Adrenal gland (tissue), 9 donors: ENCODE measurements at regions not wholly inside any gene's neighbourhood (a gene's known extent, or its start where the extent isn't known, plus 50 kb on each side); places are given as distances from the start of the nearest gene placed in this dataset.

Source experiments
- DNase-seq, 7 donors: peaks; one replicate each; pipeline ENCODE4 v3.0.0-alpha.2; 2019 to 2020
- H3K27ac ChIP-seq, 5 donors: fragments of 200-600 bp; sonication (generic) in 4 of 5; 1 replicate in 3 of 5; 2 replicates in 2 of 5; pipeline versions ENCODE4 v1.5.1 to v1.8.0; 2016 to 2020; ENCODE audit warnings: mild to moderate bottlenecking in 1 of 5
- H3K27me3 ChIP-seq: fragments of 200-600 bp; 2 replicates; pipeline ENCODE4 v1.8.0; 2021
- H3K36me3 ChIP-seq, 2 donors: fragments of 200-600 bp; replicated peaks in 1 of 2; 1 replicate in 1 of 2; 2 replicates in 1 of 2; pipeline versions ENCODE4 v1.5.1 to v1.8.0; 2018 to 2022
- H3K4me1 ChIP-seq, 2 donors: fragments of 200-600 bp; replicated peaks in 1 of 2; 1 replicate in 1 of 2; 2 replicates in 1 of 2; pipeline versions ENCODE4 v1.5.1 to v1.8.0; 2018 to 2021
- H3K4me3 ChIP-seq, 4 donors: fragments of 200-600 bp; sonication (generic) in 3 of 4; one replicate each; pipeline ENCODE4 v1.5.1; 2016 to 2018
- H3K9me3 ChIP-seq, 3 donors: fragments of 200-600 bp; sonication (generic) in 1 of 3; replicated peaks in 1 of 3; 1 replicate in 2 of 3; 2 replicates in 1 of 3; pipeline versions ENCODE4 v1.5.1 to v1.8.0; 2016 to 2021
- POLR2A ChIP-seq, 2 donors: fragments of 450-650 bp; IDR thresholded peaks; one replicate each; pipeline ENCODE4 v1.6.1; 2017; ENCODE audit warnings: antibody characterized with exemption in 2 of 2, mild to moderate bottlenecking in 2 of 2, moderate library complexity in 1 of 2
- WGBS, 4 donors: extraction: QIAGEN DNeasy Blood & Tissue Kit in 2 of 4; methylation state at CpG; one replicate each; pipeline versions ENCODE4 v1.1.5 to v1.1.7; 2013 to 2017; 5-methylcytosine and 5-hydroxymethylcytosine counted together
- intact Hi-C, 2 donors: fragments of 100-400 bp; cut with DNase I; formaldehyde crosslinking; loops; one replicate each; pipeline versions ENCODE4 v1.14.1 to v1.15.0; 2022 to 2023
- TF ChIP-seq, protein P1 (sequence below), 6 experiments: fragments of 450-650 bp in 4 of 6; fragments of 200-600 bp in 2 of 6; sonication (generic) in 1 of 6; IDR thresholded peaks; 1 replicate in 5 of 6; 2 replicates in 1 of 6; pipeline versions ENCODE4 v1.5.1 to v1.8.0; 2016 to 2021; ENCODE audit warnings: antibody characterized with exemption in 6 of 6, mild to moderate bottlenecking in 2 of 6, moderate library complexity in 1 of 6
- donor health status: healthy with polysubstance abuse.
- donor health status: Bipolar disorder and iron deficiency.
- donor health status: DM: yes; HTN: yes; CAD: no.
- donor health status: DM: no; HTN: no; CAD: no.
- donor health status: DM: no; HTN: no; CAD: no.

DNA sequence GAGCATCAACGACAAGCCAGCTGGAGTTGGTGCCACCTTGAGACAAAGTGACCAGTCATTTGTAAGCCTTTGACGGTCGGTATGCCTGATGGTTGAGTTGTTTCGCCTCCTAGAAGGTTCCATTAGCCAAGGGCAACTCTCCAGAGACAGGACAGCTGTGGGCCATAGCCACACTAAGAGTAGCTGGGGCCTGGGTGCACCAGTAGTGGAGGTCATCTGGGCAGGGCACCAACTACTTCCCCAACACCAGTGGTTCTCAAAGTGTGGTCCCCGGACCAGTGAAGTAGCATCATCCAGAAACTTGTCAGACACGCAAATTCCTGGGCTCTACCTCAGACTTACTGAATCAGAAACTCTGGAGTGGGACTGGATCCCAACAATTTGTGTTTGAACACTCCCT lies 217.5 kb upstream of the TAS2R1 start:
- intact Hi-C loops = no loop called here
- no peak for TF ChIP-seq POLR2A (IDR thresholded peaks at IDR 0.05)
- TF ChIP-seq, protein P1, sequence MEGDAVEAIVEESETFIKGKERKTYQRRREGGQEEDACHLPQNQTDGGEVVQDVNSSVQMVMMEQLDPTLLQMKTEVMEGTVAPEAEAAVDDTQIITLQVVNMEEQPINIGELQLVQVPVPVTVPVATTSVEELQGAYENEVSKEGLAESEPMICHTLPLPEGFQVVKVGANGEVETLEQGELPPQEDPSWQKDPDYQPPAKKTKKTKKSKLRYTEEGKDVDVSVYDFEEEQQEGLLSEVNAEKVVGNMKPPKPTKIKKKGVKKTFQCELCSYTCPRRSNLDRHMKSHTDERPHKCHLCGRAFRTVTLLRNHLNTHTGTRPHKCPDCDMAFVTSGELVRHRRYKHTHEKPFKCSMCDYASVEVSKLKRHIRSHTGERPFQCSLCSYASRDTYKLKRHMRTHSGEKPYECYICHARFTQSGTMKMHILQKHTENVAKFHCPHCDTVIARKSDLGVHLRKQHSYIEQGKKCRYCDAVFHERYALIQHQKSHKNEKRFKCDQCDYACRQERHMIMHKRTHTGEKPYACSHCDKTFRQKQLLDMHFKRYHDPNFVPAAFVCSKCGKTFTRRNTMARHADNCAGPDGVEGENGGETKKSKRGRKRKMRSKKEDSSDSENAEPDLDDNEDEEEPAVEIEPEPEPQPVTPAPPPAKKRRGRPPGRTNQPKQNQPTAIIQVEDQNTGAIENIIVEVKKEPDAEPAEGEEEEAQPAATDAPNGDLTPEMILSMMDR (IDR thresholded peaks at IDR 0.05) = no peak
- no peak overlapping the region for H3K27ac ChIP-seq
- H3K4me3 ChIP-seq = no peak overlapping the region
- no peaks in the 10 kb centered on the region for H3K4me1 ChIP-seq
- no peaks in the 10 kb centered on the region for H3K36me3 ChIP-seq
- no peak for DNase-seq
- H3K27me3 ChIP-seq = no peaks in the 10 kb centered on the region
- whole genome bisulfite sequencing, 4 donors = 69 to 84% (median 74%) methylated on average over 3 to 6 of the region's 6 CpGs
- H3K9me3 ChIP-seq = no peaks in the 10 kb centered on the region

DNA sequence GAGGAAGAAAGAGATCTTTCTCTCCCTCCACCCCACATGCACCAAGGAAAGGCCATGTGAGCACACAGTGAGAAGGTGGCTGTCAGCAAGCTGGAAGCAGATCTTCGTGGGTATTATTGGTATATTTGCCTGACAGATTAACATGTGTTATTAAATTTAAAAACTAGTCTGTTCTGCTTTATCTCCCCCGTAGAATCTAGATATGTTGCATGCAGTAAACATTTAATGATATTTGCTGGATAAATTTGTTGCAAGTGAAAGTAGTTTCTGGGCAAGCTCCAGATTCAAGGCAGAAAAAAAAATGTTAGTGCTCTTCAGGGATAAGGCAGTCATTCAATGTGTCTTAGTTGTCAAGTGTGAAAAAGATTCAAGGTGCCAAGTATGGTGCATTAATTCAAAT lies 215.0 kb upstream of the TAS2R1 start:
- Histone ChIP-seq H3K36me3 (no peaks in the 10 kb centered on the region), H3K4me3 (no peak overlapping the region), H3K9me3 (no peaks in the 10 kb centered on the region), H3K27ac (no peak overlapping the region), H3K27me3 (no peaks in the 10 kb centered on the region), H3K4me1 (no peaks in the 10 kb centered on the region)
- no peak for DNase-seq
- TF ChIP-seq POLR2A (IDR thresholded peaks at IDR 0.05) = no peak
- 26 to 78% (median 64%) methylated on average over 2 of the region's 2 CpGs for WGBS, 4 donors
- intact Hi-C loops = no loop called here

DNA sequence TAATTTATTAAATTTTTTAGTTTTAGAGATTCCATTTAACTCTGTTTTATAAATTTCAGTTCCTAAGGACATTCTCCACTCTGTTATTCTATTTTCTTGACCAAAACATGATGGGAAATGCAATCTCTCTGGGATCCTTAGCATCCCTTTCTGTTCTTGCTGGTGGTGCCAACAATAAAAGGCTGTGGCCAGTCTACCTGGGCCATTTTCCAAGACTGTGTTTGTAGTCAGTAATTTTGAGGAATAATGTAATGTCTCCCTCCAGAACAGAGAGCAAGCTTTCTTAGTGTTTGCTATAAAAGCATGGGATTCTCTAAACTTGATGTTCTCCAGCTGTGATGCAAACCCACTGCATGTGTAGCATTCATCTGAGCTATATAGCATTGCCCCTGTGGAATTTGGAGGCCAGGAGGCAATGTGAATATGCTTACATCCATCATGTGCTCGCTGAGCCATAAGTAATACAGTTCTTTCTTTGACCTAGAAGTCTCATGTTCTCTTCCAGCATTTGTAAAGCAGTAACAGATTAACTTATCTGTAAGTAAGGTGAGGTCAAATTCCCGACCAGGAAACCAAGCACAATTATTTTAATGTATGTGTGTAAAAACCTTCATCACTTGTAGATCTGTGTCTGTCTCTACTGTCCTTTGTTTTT lies 211.5 kb upstream of the TAS2R1 start:
- no peak for TF ChIP-seq POLR2A (IDR thresholded peaks at IDR 0.05)
- TF ChIP-seq, protein P1 (IDR thresholded peaks at IDR 0.05) = no peak
- no peak overlapping the region for H3K4me3 ChIP-seq
- intact Hi-C loops = no loop called here
- H3K4me1 ChIP-seq = no peaks in the 10 kb centered on the region
- DNase-seq = no peak
- no peaks in the 10 kb centered on the region for H3K36me3 ChIP-seq
- H3K27ac ChIP-seq = no peak overlapping the region
- H3K9me3 ChIP-seq = no peaks in the 10 kb centered on the region
- 57 to 71% (median 59%) methylated on average over 2 of the region's 2 CpGs for WGBS, 4 donors
- no peaks in the 10 kb centered on the region for H3K27me3 ChIP-seq

DNA sequence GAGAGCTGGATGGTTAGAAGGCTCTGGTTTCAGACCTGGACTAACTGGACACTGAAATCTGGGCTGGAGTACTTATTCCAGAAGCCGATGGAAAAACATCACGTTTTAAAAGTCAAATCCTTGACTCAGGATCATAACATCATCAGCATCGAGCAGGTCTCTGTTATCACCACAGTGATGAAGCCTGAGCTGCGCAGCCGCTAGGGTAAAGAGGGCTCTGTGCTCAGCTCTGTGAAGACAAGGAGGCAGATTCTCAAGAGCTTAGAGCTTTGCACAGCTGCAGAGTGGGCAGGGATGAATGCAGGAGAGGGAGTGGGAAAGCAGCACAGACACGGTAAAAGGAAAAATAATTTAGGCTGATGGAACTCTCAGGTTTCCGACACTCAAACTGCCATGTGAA lies 208.8 kb upstream of the TAS2R1 start:
- Histone ChIP-seq H3K27ac (no peak overlapping the region), H3K9me3 (no peaks in the 10 kb centered on the region), H3K27me3 (no peaks in the 10 kb centered on the region), H3K4me1 (no peaks in the 10 kb centered on the region), H3K4me3 (no peak overlapping the region), H3K36me3 (no peaks in the 10 kb centered on the region)
- no peak for TF ChIP-seq POLR2A (IDR thresholded peaks at IDR 0.05)
- TF ChIP-seq, protein P1 (IDR thresholded peaks at IDR 0.05) = no peak
- WGBS, 4 donors = 54 to 61% (median 59%) methylated on average over 7 of the region's 7 CpGs
- intact Hi-C loops = no loop called here
- DNase-seq = no peak
